Smooth muscle cell (in vitro differentiated cells): ENCODE measurements at regions not wholly inside any gene's neighbourhood (a gene's known extent, or its start where the extent isn't known, plus 50 kb on each side); places are given as distances from the start of the nearest gene placed in this dataset. TPM values are rescaled to one million over a fixed set of nuclear protein-coding genes. Genes with fewer than 3 reads are reported as not detected.

Experiments used
- DNase-seq: peaks from one replicate; lab custom pipeline; 2025; ENCODE audit not compliant: unreplicated experiment; lab: John Stamatoyannopoulos, UW
- H2AFZ ChIP-seq: fragments of 200-600 bp; sonication (generic); 2 replicates; pipeline ENCODE4 v1.6.0; 2016; ENCODE audit warnings: antibody characterized with exemption, low read depth, mild to moderate bottlenecking
- H3F3A ChIP-seq: fragments of 200-600 bp; sonication (generic); 2 replicates; pipeline ENCODE4 v1.6.0; 2017; ENCODE audit warnings: antibody characterized with exemption, low read depth
- H3K27ac ChIP-seq: fragments of 200-600 bp; sonication (generic); 2 replicates; pipeline ENCODE4 v1.5.1; 2016; ENCODE audit warnings: low read depth, mild to moderate bottlenecking
- H3K27me3 ChIP-seq: fragments of 200-600 bp; sonication (generic); 2 replicates; pipeline ENCODE4 v1.6.1; 2016; ENCODE audit warnings: low read depth, mild to moderate bottlenecking
- H3K36me3 ChIP-seq: fragments of 200-600 bp; sonication (generic); 2 replicates; pipeline ENCODE4 v1.5.1; 2016; ENCODE audit warnings: low read depth
- H3K4me1 ChIP-seq: fragments of 200-600 bp; sonication (generic); 2 replicates; pipeline ENCODE4 v1.5.1; 2016; ENCODE audit warnings: low read depth
- H3K4me2 ChIP-seq: fragments of 200-600 bp; sonication (generic); 2 replicates; pipeline ENCODE4 v1.6.0; 2016; ENCODE audit warnings: mild to moderate bottlenecking
- H3K4me3 ChIP-seq: fragments of 200-600 bp; sonication (generic); 2 replicates; pipeline ENCODE4 v1.5.1; 2016; ENCODE audit warnings: mild to moderate bottlenecking
- H3K79me2 ChIP-seq: fragments of 200-600 bp; sonication (generic); 2 replicates; pipeline ENCODE4 v1.6.0; 2016; ENCODE audit warnings: low read depth, mild to moderate bottlenecking
- H3K9ac ChIP-seq: fragments of 200-600 bp; sonication (generic); 2 replicates; pipeline ENCODE4 v1.6.0; 2016; ENCODE audit warnings: low read depth
- H3K9me3 ChIP-seq: fragments of 200-600 bp; sonication (generic); replicated peaks from 2 replicates; pipeline ENCODE4 v1.5.1; 2016; ENCODE audit warnings: low read depth
- H4K20me1 ChIP-seq: fragments of 200-600 bp; sonication (generic); 2 replicates; pipeline ENCODE4 v1.6.0; 2016; ENCODE audit warnings: low read depth
- CTCF ChIP-seq: fragments of 200-600 bp; sonication (generic); IDR thresholded peaks from 2 replicates; pipeline ENCODE4 v1.5.1; 2017; ENCODE audit warnings: borderline replicate concordance, mild to moderate bottlenecking, antibody characterized with exemption; ENCODE audit not compliant: insufficient read depth, poor library complexity, severe bottlenecking
- WGBS: methylation state at CpG from one replicate; pipeline ENCODE4 v1.1.7; 2016; ENCODE audit warnings: low lambda C conversion rate; 5-methylcytosine and 5-hydroxymethylcytosine counted together
- small RNA-seq: library from RNA; depleted of rRNA; stranded (forward); fragments of <200 nt; gene quantifications from one replicate; pipeline ENCODE3, GENCODE V24; 2014

- Histone ChIP-seq H3K9me3 (no peaks in the 10 kb centered on the region), H3K4me1 (no peaks in the 10 kb centered on the region), H3K4me2 (no peak overlapping the region), H3K36me3 (no peaks in the 10 kb centered on the region), H3K27me3 (no peaks in the 10 kb centered on the region), H3K4me3 (no peak overlapping the region), H3K9ac (no peak overlapping the region), H2AFZ (no peak overlapping the region), H3F3A (no peaks in the 10 kb centered on the region), H4K20me1 (no peaks in the 10 kb centered on the region), H3K79me2 (no peaks in the 10 kb centered on the region), H3K27ac (no peak overlapping the region)
- no peak for TF ChIP-seq CTCF
- DNase-seq, result no peak
- 78% methylated on average over 5 of the region's 5 CpGs for WGBS
These were observed 53.9 kb upstream of the NUDT4 start for GRCh38 chr12:93323625-93324329.

- H3K4me1 ChIP-seq, result no peaks in the 10 kb centered on the region
- no peak overlapping the region for H2AFZ ChIP-seq
- H3K4me2 ChIP-seq, result no peak overlapping the region
- no peaks in the 10 kb centered on the region for H3K9me3 ChIP-seq
- no peak for DNase-seq
- H4K20me1 ChIP-seq, result no peaks in the 10 kb centered on the region
- no peak overlapping the region for H3K4me3 ChIP-seq
- no peaks in the 10 kb centered on the region for H3K36me3 ChIP-seq
- no peak for TF ChIP-seq CTCF
- H3K27ac ChIP-seq, result no peak overlapping the region
- no peaks in the 10 kb centered on the region for H3F3A ChIP-seq
- H3K79me2 ChIP-seq, result no peaks in the 10 kb centered on the region
- no peak overlapping the region for H3K9ac ChIP-seq
- 74% methylated on average over 7 of the region's 7 CpGs for WGBS
- H3K27me3 ChIP-seq, result no peaks in the 10 kb centered on the region
These were observed 51.9 kb upstream of the NUDT4 start for GRCh38 chr12:93325855-93326254.

Small RNAs in the stretch of these regions (small RNA-seq; reads per million reads assigned to genes)
- gene RF00019, result not detected
- gene RF00284, result not detected
- gene RPL41P5, result not detected
